Caco-2 (cell line): ENCODE measurements at regions not wholly inside any gene's neighbourhood (a gene's known extent, or its start where the extent isn't known, plus 50 kb on each side); places are given as distances from the start of the nearest gene placed in this dataset.
A peak's percentile ranks its signal among the peaks of the same experiment; 100 is the strongest.

Experiments
- BruUV-seq: library from RNA; stranded (reverse); fragments of 400-500 nt; replicated peaks from 2 replicates; lab custom pipeline; 2021; lab: Mats Ljungman, UMichigan
- CTCF ChIA-PET: fragments of 300-600 bp; sonication (Branson Sonifier 250); formaldehyde crosslinking; loops from one replicate; lab custom pipeline; 2022; ENCODE audit warnings: antibody characterized with exemption; lab: Charles Lee
- POLR2A ChIA-PET: fragments of 300-600 bp; sonication (Branson Sonifier 250); formaldehyde crosslinking; loops from one replicate; lab custom pipeline; 2022; ENCODE audit warnings: antibody characterized with exemption; lab: Charles Lee
- DNase-seq, 2 experiments: peaks; one replicate each; pipeline versions ENCODE4 v3.0.0 to v3.0.0-alpha.2; 2020 to 2022
- H3K27me3 ChIP-seq: replicated peaks from 2 replicates; pipeline ENCODE4 v1.6.0; 2011; ENCODE audit warnings: low read length; ENCODE audit not compliant: control insufficient read depth, insufficient read depth
- H3K36me3 ChIP-seq: 2 replicates; pipeline ENCODE4 v1.5.1; 2011; ENCODE audit warnings: low read length; ENCODE audit not compliant: control insufficient read depth, insufficient read depth
- H3K4me1 ChIP-seq: fragments of 250-450 bp; sonication (Bioruptor Pico); 2 replicates; pipeline ENCODE4 v1.5.1; 2020; ENCODE audit warnings: mild to moderate bottlenecking
- H3K4me3 ChIP-seq: 2 replicates; pipeline ENCODE4 v1.5.1; 2011; ENCODE audit warnings: low read depth, mild to moderate bottlenecking, control low read depth, low read length
- H3K9me3 ChIP-seq: fragments of 250-450 bp; sonication (Bioruptor Pico); 2 replicates; pipeline ENCODE4 v1.5.1; 2020; ENCODE audit warnings: mild to moderate bottlenecking, moderate library complexity
- H3K27ac Mint-ChIP-seq: one replicate; pipeline ENCODE4 v1.8.0; 2022; ENCODE audit warnings: mixed read lengths; ENCODE audit not compliant: unreplicated experiment
- H3K27me3 Mint-ChIP-seq: one replicate; pipeline ENCODE4 v1.8.0; 2022; ENCODE audit warnings: mixed read lengths; ENCODE audit not compliant: insufficient read depth, unreplicated experiment
- H3K36me3 Mint-ChIP-seq: one replicate; pipeline ENCODE4 v1.8.0; 2022; ENCODE audit warnings: mild to moderate bottlenecking, mixed read lengths; ENCODE audit not compliant: insufficient read depth, unreplicated experiment
- H3K4me1 Mint-ChIP-seq: one replicate; pipeline ENCODE4 v1.8.0; 2022; ENCODE audit warnings: low read depth, mixed read lengths; ENCODE audit not compliant: unreplicated experiment
- H3K4me3 Mint-ChIP-seq: one replicate; pipeline ENCODE4 v1.8.0; 2022; ENCODE audit warnings: mild to moderate bottlenecking, moderate library complexity, mixed read lengths; ENCODE audit not compliant: unreplicated experiment
- H3K9me3 Mint-ChIP-seq: one replicate; pipeline ENCODE4 v1.8.0; 2022; ENCODE audit warnings: mixed read lengths; ENCODE audit not compliant: unreplicated experiment
- CTCF ChIP-seq, 2 experiments: fragments of 200-600 bp in 1 of 2; IDR thresholded peaks; 1 replicate in 1 of 2; 2 replicates in 1 of 2; pipeline versions ENCODE4 v1.5.1 to v1.8.0; 2011 to 2022; ENCODE audit warnings: antibody characterized with exemption in 1 of 2, control low read depth in 1 of 2, inconsistent platforms in 1 of 2, low read depth in 1 of 2, low read length in 1 of 2, mild to moderate bottlenecking in 1 of 2, moderate library complexity in 1 of 2; ENCODE audit not compliant: insufficient read depth in 1 of 2, severe bottlenecking in 1 of 2, unreplicated experiment in 1 of 2
- intact Hi-C: fragments of 100-400 bp; cut with micrococcal nuclease; formaldehyde crosslinking; loops from one replicate; pipeline ENCODE4 v1.10.0; 2022; ENCODE audit not compliant: unreplicated experiment

GRCh38 chr11:112437096-112437495 lies 176.4 kb upstream of the PLET1 start:
- intact Hi-C loops, result no loop called here
- CTCF ChIA-PET, result no interaction called here

GRCh38 chr11:112439614-112440013 lies 179.0 kb upstream of the PLET1 start:
- TF ChIP-seq CTCF (IDR thresholded peaks at IDR 0.05; ENCODE audit: insufficient read depth in 1 of 2, low read depth in 1 of 2, low read length in 1 of 2, severe bottlenecking in 1 of 2, unreplicated experiment in 1 of 2), result no peak
- no peak overlapping the region for H3K27ac Mint-ChIP-seq

More at GRCh38 chr11:112437096-112437495, 176.4 kb upstream of the PLET1 start:
- Histone ChIP-seq H3K4me3 (no peak overlapping the region), H3K27me3 (no peaks in the 10 kb centered on the region), H3K36me3 (no peaks in the 10 kb centered on the region), H3K4me1 (no peaks in the 10 kb centered on the region), H3K9me3 (peaks cover 3% of the 10 kb centered on the region; the same call in 1 of the 2 replicates)
- no peak overlapping the region for H3K4me3 Mint-ChIP-seq
- POLR2A ChIA-PET, result no interaction called here
- DNase-seq, result peak in 1 of 2 experiments; percentile 20
- H3K27me3 Mint-ChIP-seq, result peaks cover 35% of the 10 kb centered on the region
- H3K27ac Mint-ChIP-seq, result no peak overlapping the region
- H3K36me3 Mint-ChIP-seq, result no peaks in the 10 kb centered on the region
- no TSS peak for BruUV-seq
- no peaks in the 10 kb centered on the region for H3K4me1 Mint-ChIP-seq
- H3K9me3 Mint-ChIP-seq, result no peaks in the 10 kb centered on the region
- TF ChIP-seq CTCF (IDR thresholded peaks at IDR 0.05; ENCODE audit: insufficient read depth in 1 of 2, low read depth in 1 of 2, low read length in 1 of 2, severe bottlenecking in 1 of 2, unreplicated experiment in 1 of 2), result no peak

GRCh38 chr11:112440518-112440917 lies 179.9 kb upstream of the PLET1 start:
- peak in 1 of 2 experiments; percentile 38 for DNase-seq
- CTCF ChIA-PET, result interaction anchor here (1.0 to 2.4 kb wide), 6 partner anchors 14 to 674 kb away, joined by 3 to 25 read pairs (median 8); no protein-coding TSS in a partner anchor
- H3K27me3 ChIP-seq, result no peaks in the 10 kb centered on the region
- no TSS peak for BruUV-seq
- H3K36me3 Mint-ChIP-seq, result no peaks in the 10 kb centered on the region
- POLR2A ChIA-PET, result no interaction called here
- TF ChIP-seq CTCF (IDR thresholded peaks at IDR 0.05; ENCODE audit: insufficient read depth in 1 of 2, low read depth in 1 of 2, low read length in 1 of 2, severe bottlenecking in 1 of 2, unreplicated experiment in 1 of 2), result peak; percentile 49 to 83
- H3K4me1 Mint-ChIP-seq, result no peaks in the 10 kb centered on the region
- no peaks in the 10 kb centered on the region for H3K36me3 ChIP-seq
- H3K27me3 Mint-ChIP-seq, result peaks cover 25% of the 10 kb centered on the region
- H3K4me1 ChIP-seq, result no peaks in the 10 kb centered on the region
- H3K4me3 Mint-ChIP-seq, result no peak overlapping the region
- peaks cover 15% of the 10 kb centered on the region for H3K9me3 ChIP-seq
- no peak overlapping the region for H3K4me3 ChIP-seq
- no peak overlapping the region for H3K27ac Mint-ChIP-seq
- H3K9me3 Mint-ChIP-seq, result peaks cover 18% of the 10 kb centered on the region
- intact Hi-C loops, result loop anchor here (1.0 kb wide), 3 partner anchors 115 to 355 kb away; no protein-coding TSS in a partner anchor

More at GRCh38 chr11:112439614-112440013, 179.0 kb upstream of the PLET1 start:
- Mint-ChIP-seq H3K4me1 (no peaks in the 10 kb centered on the region), H3K27me3 (peaks cover 24% of the 10 kb centered on the region), H3K36me3 (no peaks in the 10 kb centered on the region), H3K4me3 (no peak overlapping the region), H3K9me3 (peaks cover 9% of the 10 kb centered on the region)
- no peak overlapping the region for H3K4me3 ChIP-seq
- no peak for DNase-seq
- intact Hi-C loops, result loop anchor here (1.0 kb wide), 3 partner anchors 116 to 356 kb away; no protein-coding TSS in a partner anchor
- H3K4me1 ChIP-seq, result no peaks in the 10 kb centered on the region
- POLR2A ChIA-PET, result no interaction called here
- BruUV-seq, result no TSS peak
- H3K36me3 ChIP-seq, result no peaks in the 10 kb centered on the region
- CTCF ChIA-PET, result interaction anchor here (1.3 to 2.4 kb wide), 3 partner anchors 15 to 149 kb away, joined by 6 to 25 read pairs (median 12); no protein-coding TSS in a partner anchor
- peaks cover 8% of the 10 kb centered on the region for H3K9me3 ChIP-seq
- no peaks in the 10 kb centered on the region for H3K27me3 ChIP-seq
